Endothelial cell of umbilical vein (primary cell): ENCODE measurements at regions not wholly inside any gene's neighbourhood (a gene's known extent, or its start where the extent isn't known, plus 50 kb on each side); places are given as distances from the start of the nearest gene placed in this dataset.

Experiments used
- EZH2 ChIP-seq: IDR thresholded peaks from 2 replicates; pipeline ENCODE4 v1.6.1; 2012; ENCODE audit warnings: borderline replicate concordance, low read depth, mild to moderate bottlenecking, moderate library complexity, low read length, inconsistent platforms; ENCODE audit not compliant: severe bottlenecking
- FOS ChIP-seq: IDR thresholded peaks from 2 replicates; pipeline ENCODE4 v1.6.1; 2011; ENCODE audit warnings: mild to moderate bottlenecking, low read length, moderate library complexity, borderline replicate concordance; ENCODE audit not compliant: insufficient read depth
- GATA2 ChIP-seq: IDR thresholded peaks from 2 replicates; pipeline ENCODE4 v1.7.0; 2011; ENCODE audit warnings: low read depth, mild to moderate bottlenecking, moderate library complexity, mixed read lengths, low read length; ENCODE audit not compliant: insufficient read length, insufficient read depth
- JUN ChIP-seq: IDR thresholded peaks from 2 replicates; pipeline ENCODE4 v1.6.1; 2011; ENCODE audit warnings: borderline replicate concordance, low read depth; ENCODE audit not compliant: insufficient read length, insufficient read depth
- POLR2A ChIP-seq: IDR thresholded peaks from 2 replicates; pipeline ENCODE4 v1.6.1; 2012; ENCODE audit warnings: low read depth, mild to moderate bottlenecking, control low read depth, low read length
- POLR2AphosphoS5 ChIP-seq: IDR thresholded peaks from 2 replicates; pipeline ENCODE4 v1.6.1; 2012; ENCODE audit warnings: low read depth, mild to moderate bottlenecking, control low read depth, low read length, moderate library complexity; ENCODE audit not compliant: insufficient read depth
- TF ChIP-seq, protein P1 (sequence below), 2 donors: IDR thresholded peaks; 1 replicate in 1 of 2; 2 replicates in 1 of 2; pipeline ENCODE4 v1.5.1; 2011; ENCODE audit warnings: low read length in 2 of 2, mild to moderate bottlenecking in 2 of 2, moderate library complexity in 2 of 2, control low read depth in 1 of 2, inconsistent platforms in 1 of 2, low read depth in 1 of 2; ENCODE audit not compliant: insufficient read depth in 1 of 2; ENCODE audit errors: extremely low read depth in 1 of 2
- TF ChIP-seq, protein P2 (sequence below): IDR thresholded peaks from 2 replicates; pipeline ENCODE4 v1.6.1; 2011; ENCODE audit not compliant: insufficient read depth, insufficient read length

DNA sequence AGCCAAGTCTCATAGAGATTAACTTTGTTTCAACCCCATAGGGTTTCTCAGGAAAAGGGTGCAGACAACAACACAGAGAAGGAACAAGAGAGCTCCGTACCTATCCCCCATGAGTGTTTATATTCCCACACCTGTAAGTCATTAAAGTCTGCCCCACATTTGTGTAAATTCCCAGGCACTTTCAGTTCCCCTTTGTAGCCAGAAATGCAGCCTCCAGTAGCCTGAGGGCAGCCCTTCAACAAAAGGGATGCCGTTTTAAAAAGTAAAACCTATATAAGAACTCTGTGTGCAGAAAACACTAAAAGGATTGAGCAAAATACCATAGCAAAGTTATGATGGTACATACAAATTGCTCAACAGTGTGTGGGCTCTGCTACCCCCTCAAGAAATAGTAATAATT lies 59.7 kb upstream of the TMEM108 start:
- TF ChIP-seq, protein P1, sequence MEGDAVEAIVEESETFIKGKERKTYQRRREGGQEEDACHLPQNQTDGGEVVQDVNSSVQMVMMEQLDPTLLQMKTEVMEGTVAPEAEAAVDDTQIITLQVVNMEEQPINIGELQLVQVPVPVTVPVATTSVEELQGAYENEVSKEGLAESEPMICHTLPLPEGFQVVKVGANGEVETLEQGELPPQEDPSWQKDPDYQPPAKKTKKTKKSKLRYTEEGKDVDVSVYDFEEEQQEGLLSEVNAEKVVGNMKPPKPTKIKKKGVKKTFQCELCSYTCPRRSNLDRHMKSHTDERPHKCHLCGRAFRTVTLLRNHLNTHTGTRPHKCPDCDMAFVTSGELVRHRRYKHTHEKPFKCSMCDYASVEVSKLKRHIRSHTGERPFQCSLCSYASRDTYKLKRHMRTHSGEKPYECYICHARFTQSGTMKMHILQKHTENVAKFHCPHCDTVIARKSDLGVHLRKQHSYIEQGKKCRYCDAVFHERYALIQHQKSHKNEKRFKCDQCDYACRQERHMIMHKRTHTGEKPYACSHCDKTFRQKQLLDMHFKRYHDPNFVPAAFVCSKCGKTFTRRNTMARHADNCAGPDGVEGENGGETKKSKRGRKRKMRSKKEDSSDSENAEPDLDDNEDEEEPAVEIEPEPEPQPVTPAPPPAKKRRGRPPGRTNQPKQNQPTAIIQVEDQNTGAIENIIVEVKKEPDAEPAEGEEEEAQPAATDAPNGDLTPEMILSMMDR (IDR thresholded peaks at IDR 0.05; ENCODE audit: extremely low read depth in 1 of 2, insufficient read depth in 1 of 2, low read depth in 1 of 2, low read length in 2 of 2), result no peak
- TF ChIP-seq POLR2A, result no peak
- no peak for TF ChIP-seq JUN
- TF ChIP-seq EZH2, result no peak
- no peak for TF ChIP-seq POLR2AphosphoS5
- TF ChIP-seq, protein P2, sequence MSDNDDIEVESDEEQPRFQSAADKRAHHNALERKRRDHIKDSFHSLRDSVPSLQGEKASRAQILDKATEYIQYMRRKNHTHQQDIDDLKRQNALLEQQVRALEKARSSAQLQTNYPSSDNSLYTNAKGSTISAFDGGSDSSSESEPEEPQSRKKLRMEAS, result no peak
- no peak for TF ChIP-seq GATA2
- no peak for TF ChIP-seq FOS
